ENCODE measurements at regions not wholly inside any gene's neighbourhood (a gene's known extent, or its start where the extent isn't known, plus 50 kb on each side); places are given as distances from the start of the nearest gene placed in this dataset.

GRCh38 chr6:126253431-126253830, 86.5 kb upstream of the CENPW start:
- TF ChIP-seq, protein P1, sequence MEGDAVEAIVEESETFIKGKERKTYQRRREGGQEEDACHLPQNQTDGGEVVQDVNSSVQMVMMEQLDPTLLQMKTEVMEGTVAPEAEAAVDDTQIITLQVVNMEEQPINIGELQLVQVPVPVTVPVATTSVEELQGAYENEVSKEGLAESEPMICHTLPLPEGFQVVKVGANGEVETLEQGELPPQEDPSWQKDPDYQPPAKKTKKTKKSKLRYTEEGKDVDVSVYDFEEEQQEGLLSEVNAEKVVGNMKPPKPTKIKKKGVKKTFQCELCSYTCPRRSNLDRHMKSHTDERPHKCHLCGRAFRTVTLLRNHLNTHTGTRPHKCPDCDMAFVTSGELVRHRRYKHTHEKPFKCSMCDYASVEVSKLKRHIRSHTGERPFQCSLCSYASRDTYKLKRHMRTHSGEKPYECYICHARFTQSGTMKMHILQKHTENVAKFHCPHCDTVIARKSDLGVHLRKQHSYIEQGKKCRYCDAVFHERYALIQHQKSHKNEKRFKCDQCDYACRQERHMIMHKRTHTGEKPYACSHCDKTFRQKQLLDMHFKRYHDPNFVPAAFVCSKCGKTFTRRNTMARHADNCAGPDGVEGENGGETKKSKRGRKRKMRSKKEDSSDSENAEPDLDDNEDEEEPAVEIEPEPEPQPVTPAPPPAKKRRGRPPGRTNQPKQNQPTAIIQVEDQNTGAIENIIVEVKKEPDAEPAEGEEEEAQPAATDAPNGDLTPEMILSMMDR (IDR thresholded peaks at IDR 0.05; ENCODE audit: low read length): no peak
- TF ChIP-seq EZH2 (IDR thresholded peaks at IDR 0.05; ENCODE audit: borderline replicate concordance, low read length): no peak

All from OCI-LY1 (cell line).